Neural cell (in vitro differentiated cells): ENCODE measurements at regions not wholly inside any gene's neighbourhood (a gene's known extent, or its start where the extent isn't known, plus 50 kb on each side); places are given as distances from the start of the nearest gene placed in this dataset.

ENCODE experiments used
- CTCF ChIP-seq: fragments of 450-650 bp; IDR thresholded peaks from 2 replicates; pipeline ENCODE4 v1.5.1; 2014; ENCODE audit warnings: antibody characterized with exemption, mild to moderate bottlenecking, moderate library complexity; ENCODE audit not compliant: poor library complexity, severe bottlenecking
- MXI1 ChIP-seq: fragments of 450-650 bp; conservative IDR thresholded peaks from 2 replicates; pipeline ENCODE4 v1.6.1; 2014; ENCODE audit warnings: antibody characterized with exemption, mild to moderate bottlenecking; ENCODE audit not compliant: poor library complexity, severe bottlenecking
- RAD21 ChIP-seq: fragments of 450-650 bp; conservative IDR thresholded peaks from 2 replicates; pipeline ENCODE4 v1.6.1; 2014; ENCODE audit warnings: antibody characterized with exemption, mild to moderate bottlenecking, moderate library complexity
- TAF1 ChIP-seq: IDR thresholded peaks from 2 replicates; pipeline ENCODE4 v1.6.1; 2012; ENCODE audit warnings: low read depth

DNA sequence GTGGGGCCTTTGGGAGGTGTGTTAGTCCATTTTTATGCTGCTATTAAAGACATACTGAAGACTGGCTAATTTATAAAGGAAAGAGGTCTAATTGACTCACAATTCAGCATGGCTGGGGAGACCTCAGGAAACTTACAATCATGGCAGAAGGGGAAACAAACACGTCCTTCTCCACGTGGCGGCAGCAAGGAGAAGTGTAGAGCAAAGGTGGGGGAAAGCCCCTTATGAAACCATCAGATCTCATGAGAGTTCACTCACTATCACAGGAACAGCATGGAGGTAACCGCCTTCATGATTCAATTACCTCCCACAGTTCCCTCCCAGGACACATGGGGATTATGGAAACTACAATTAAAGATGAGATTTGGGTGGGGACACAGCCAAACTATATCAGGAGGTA, 187.1 kb upstream of the OSR1 start:
- no peak for TF ChIP-seq CTCF
- no peak for TF ChIP-seq MXI1
- TF ChIP-seq TAF1 = no peak
- TF ChIP-seq RAD21 = no peak
